HTR-8/SVneo (cell line): ENCODE measurements at regions not wholly inside any gene's neighbourhood (a gene's known extent, or its start where the extent isn't known, plus 50 kb on each side); places are given as distances from the start of the nearest gene placed in this dataset.

Experiments used
- DNase-seq: peaks from one replicate; pipeline ENCODE4 v3.0.0; 2011; ENCODE audit warnings: low spot score, mixed read lengths; ENCODE audit not compliant: insufficient read length
- FAIRE-seq: peaks from 2 replicates; lab custom pipeline; 2011; peaks lifted over from hg19 to GRCh38; lab: Jason Lieb, UNC

GRCh38 chr11:121953122-121953521 is 162.9 kb downstream of the BLID start:
- DNase-seq (no peak), FAIRE-seq (peak; percentile 4)

DNA sequence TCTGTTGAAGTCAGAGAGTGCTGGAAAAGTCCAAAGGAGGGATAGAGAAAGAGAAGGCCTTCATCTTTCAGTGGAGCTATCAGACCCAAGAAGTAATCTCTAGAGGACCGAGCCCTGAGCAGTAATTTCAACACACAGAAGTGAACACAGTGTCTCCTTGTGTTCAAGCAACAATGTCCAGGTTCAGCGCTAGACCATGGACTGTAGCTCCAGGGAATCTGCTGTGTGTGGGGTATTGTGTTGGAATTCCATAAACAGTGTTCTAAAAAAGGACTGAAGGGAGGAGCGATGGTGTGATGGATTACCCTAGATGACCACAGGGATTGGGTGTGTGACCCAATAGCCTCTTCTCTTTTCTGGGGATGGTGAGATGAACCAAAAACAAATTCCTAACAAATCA is 165.9 kb downstream of the BLID start:
- no peak for FAIRE-seq
- DNase-seq: no peak

DNA sequence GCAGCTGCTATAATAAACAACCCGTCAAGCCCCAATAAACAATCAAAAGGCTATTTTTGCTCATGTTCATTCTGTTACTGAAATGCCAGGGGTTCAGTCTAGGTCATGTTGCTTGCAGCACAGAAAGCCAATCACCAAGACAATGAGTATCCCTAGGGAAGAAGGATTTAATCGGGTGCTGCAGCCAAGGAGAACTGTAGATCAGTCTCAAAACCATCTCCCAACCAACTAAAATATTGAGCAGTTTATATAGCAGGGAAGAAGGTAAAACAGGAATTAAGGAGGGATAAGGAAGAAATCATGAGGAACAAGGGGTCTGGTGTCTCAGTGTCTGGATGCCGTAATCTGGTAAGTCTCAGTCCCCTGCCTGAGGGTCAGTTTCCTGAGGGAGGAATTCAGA is 169.5 kb downstream of the BLID start:
- no peak for FAIRE-seq
- DNase-seq: no peak

- FAIRE-seq (no peak), DNase-seq (no peak)
Measured at GRCh38 chr11:121944556-121945230, 171.3 kb downstream of the BLID start.

DNA sequence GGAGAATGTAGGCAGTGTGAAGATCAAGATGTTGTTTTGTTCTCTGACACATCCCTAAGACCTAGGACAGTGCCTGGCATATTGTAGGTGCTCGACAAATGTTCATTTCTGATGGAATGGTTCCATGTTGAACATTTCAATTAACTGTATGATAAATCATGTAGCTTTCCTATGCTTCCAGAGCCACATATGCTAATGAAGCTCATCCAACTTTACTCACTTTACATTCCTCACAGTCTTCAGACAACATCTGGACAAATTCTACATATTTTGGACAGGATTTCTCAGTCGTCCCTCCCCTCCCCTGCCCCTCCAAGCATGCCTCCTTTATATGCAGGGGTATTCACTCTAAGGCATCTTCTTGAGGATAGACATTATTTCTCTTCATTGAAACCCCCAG is 177.9 kb downstream of the BLID start:
- DNase-seq: no peak
- peak; percentile 72 for FAIRE-seq

DNA sequence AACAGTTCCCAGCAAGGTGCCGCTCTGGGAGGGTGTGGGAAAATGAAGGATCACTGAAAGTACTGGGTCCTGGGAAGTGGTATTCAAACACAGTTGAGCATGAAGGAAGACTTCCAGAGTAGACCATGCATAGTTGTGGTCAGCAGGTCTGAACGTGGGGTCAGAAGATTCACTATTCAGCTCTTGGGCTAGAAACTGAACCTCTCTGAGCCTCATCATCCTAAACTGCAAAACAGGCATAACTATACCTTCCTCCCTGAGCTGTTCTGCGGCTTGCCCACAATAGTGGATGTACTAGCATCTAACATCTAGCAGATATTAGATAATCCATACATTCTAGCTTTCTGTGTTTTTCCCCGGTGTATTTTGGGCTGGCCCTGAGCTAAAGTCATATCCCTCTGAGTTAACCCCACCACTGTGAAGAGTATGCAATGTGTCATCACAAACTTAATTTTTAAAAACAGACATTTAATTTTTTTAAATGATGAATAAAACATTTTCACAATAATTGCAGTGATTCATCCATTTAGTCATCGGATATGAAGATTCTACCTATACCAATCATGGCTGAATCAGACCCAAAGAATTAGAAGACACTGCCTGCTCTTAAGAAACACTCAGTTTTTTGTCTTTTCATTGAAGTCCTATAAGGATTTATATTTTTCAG is 179.1 kb downstream of the BLID start:
- FAIRE-seq (peak; percentile 86), DNase-seq (no peak)

DNA sequence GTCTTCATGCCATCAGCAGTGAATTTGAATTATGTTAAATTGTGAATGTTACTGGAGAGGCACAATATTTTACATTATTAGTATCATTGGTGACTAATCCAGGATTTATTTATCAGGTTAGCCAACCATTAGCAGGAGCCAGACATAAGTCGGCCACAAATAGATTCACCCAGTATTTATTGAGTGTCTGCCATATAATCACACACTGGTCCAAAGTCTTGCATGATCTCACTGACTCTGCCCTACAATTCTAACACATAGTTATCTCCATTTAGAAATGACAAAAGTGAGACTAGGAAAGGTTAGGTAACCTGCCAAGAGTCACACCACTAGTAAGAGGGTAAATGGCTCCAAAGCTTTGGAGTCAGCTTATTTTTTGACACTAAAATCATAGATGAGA is 179.6 kb downstream of the BLID start:
- FAIRE-seq (peak; percentile 13), DNase-seq (no peak)

DNA sequence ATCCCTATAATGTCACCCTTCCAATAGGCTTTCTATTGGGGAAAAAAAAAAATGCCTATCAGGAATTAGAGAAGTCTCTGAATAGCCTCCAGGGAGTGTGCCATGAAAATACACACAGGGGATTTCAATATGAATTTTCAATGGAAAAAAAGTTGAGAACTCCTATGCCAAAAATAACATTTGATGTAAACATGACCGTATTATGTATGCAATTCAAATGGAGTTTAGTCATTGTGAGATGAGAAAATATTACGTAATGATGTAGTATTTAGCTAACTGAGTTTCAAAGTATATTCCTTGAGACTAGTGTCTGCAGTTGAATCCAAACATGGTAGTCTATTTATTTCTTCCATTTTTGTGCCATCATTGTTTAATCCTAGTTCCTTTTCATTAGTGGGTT is 182.3 kb downstream of the BLID start:
- DNase-seq: no peak
- FAIRE-seq: no peak

DNA sequence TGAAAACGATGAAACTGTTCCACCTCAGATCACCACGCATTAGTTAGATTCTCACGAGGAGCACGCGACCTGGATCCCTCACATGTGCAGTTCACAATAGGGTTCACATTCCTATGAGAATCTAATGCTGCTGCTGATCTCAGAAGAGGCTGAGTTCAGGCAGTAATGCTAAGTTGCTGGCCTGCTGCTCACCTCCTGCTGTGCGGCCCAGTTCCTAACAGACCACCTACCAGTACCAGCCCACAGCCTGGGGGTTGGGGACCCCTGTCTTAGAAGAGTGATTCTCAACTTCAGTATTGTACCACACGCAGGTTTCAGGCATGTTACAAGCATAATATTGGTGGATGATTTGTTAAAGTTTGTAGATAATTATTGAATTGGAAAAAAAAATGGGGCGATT is 182.7 kb downstream of the BLID start:
- no peak for FAIRE-seq

DNA sequence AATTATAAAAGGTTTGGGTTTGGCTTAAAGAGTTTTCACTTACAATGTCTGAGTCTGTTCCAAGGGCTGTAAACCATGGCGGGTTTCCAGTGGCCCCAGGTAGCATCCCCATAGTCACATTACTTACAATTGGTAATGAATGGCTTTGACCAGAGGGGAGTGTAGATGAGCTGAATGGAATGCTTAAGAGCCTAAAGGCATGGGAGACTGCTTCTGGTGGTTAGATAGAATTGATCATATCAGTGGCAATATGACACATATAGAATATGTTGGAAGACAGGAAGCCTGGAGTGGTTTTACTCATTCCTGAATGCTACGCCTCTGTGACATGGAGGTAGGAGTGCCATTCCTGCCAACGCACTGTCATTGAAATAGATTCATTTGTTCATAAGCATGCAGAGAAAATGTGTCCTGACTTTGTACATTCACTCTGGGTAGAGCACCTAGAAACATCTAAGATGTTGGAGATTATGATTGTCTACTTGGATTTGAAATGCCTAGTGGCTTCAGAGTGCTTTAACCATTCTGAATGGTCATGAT is 183.3 kb downstream of the BLID start:
- FAIRE-seq: peak; percentile 92
- peak; percentile 66 for DNase-seq

More for the DNA sequence above, 182.7 kb downstream of the BLID start:
- no peak for DNase-seq

DNA sequence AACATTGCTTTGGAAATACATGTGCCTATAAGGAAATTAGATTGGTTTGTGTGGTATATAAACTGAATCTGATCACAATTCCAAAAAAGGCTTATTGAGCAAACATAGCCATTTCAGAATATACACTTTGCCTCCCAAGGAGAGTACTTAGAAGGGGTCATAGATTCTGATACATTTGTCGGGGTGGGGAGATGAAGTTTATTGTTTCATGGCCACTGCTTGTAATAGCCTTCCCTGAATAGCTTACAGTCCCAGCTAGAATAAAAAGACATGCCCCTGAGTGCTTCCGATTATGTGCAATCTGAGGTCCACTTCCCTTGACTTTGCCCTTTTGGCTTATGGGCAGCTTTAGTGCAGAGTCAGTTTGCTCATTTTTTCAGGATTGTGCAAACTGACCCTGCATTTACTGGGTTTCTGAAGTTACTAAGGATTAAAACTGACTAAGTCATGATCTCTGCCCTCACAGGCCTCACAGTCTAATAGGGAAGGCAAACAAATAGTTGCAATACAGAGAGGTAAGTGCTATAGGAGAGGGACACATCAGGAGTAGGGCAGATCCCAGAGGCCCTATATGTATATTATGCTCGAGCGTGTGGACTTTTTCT is 184.2 kb downstream of the BLID start:
- no peak for DNase-seq
- peak; percentile 51 for FAIRE-seq

DNA sequence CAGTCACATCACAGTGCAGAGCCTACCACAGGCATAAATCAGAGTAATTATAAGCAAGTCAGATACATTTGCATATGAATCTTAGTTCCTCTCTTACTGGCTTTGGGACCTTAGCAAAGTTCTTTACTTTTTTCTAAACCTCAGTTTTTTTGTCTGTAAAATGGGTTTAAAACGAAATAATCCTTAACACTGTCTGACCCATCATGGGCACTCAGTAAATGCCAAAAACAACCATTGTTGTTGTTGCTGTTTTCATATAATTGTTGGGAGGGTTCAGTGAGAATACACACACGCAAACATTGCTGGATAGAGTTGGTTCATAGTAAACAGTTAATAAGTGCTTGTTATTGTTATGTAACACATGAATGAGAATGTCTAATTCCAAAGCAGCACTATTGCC is 184.9 kb downstream of the BLID start:
- no peak for FAIRE-seq
- DNase-seq: no peak

- DNase-seq (no peak), FAIRE-seq (no peak)
Measured at GRCh38 chr11:121930004-121930965, 185.7 kb downstream of the BLID start.

DNA sequence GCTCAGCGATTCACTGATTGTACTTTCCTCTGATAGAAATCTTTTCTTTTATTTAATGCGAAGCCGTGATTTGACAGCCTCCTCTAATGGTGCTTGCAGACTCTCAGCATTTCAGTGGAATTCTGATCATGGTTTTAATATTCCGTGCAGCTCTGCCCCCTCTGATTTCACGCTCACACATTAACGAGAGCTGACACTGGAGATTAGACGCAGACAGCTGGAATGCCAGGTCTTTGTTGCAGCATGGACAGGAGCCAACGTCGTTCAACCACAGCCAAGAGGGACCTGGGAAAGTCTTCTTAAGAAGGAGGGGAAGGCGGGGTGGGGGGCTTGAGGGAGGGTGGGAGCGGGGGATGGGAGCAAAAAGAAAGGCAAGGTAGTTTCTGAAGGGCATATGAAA is 186.4 kb downstream of the BLID start:
- FAIRE-seq (peak; percentile 36), DNase-seq (peak; percentile 41)

DNA sequence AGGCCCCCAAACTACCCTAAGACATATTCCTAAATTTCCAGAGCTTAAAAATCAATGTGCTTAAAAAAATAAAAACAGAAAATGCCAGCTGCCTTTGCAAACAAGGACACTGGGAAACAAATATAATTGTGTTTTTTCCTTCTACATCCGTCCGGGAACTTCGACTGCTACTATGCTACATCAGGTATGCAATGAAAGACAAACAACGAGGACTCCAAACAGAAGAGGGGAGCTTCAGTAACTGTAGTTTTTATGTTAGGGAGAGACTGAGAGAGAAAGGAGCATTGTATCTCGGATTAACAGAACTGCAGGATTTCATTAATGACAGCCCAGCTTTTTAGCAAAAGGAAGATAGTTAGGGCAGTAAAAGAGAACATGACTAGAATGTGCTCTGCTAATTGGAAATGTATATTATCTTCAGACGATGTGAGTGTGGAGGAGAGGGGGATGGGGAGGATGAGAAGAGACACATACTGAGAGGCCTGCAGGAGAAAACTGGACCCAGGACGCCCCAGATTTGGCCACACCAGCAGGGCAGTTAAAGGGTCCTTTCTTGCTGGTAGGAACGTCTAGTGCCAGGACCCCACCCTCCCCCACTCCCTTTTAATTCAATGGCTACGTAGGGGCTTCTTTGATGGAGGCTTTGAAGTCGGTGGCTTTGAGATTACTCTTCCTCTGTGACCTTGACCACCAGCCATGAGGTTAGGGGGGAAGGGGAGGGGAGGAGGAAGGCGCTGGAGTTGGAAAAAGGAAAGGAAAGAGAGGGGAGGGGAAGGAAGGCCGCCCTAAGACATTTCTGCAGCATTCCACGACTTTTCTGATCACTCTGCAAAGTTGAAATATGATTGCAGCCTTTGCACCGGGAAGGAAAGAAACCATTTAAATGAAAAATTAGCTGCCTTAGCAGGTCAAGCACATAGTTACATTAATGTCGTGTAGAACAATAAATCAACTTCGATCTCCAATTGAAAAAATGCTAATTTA is 187.1 kb downstream of the BLID start:
- no peak for DNase-seq
- no peak for FAIRE-seq

GRCh38 chr11:121927789-121928188 is 188.2 kb downstream of the BLID start:
- DNase-seq: no peak
- FAIRE-seq: no peak

GRCh38 chr11:121927097-121927785 is 188.8 kb downstream of the BLID start:
- FAIRE-seq (no peak), DNase-seq (no peak)

DNA sequence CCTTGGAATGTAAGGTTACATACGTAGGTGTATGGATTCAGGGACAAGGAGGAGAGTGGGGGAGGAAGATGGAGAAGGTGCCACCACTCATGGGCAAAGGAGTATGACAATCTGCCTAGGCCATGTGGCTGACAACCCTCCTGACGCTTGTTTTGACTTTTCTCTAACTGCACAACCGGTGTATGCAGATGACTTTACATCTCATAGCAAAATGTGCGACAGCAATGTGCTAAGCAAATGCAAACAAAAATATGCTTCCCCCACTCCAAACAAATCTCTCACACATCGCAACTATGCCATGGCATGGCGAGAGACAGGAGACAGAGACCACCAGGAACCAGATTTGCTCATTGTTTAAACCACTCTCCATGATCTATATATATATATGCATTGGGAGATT is 191.8 kb downstream of the BLID start:
- FAIRE-seq (no peak), DNase-seq (no peak)

GRCh38 chr11:121917482-121917881 is 198.5 kb downstream of the BLID start:
- no peak for DNase-seq
- FAIRE-seq: no peak
